GM12865 (cell line): ENCODE measurements at regions not wholly inside any gene's neighbourhood (a gene's known extent, or its start where the extent isn't known, plus 50 kb on each side); places are given as distances from the start of the nearest gene placed in this dataset.

Experiments
- DNase-seq: peaks from one replicate; pipeline ENCODE4 v3.0.0; 2010; ENCODE audit warnings: low read depth
- H3K4me3 ChIP-seq: 2 replicates; pipeline ENCODE4 v1.5.1; 2011; ENCODE audit warnings: mild to moderate bottlenecking, low read depth, low read length, control low read depth
- TF ChIP-seq, protein P1 (sequence below): IDR thresholded peaks from 2 replicates; pipeline ENCODE4 v1.5.1; 2011; ENCODE audit warnings: low read length, control low read depth, low read depth, inconsistent platforms; ENCODE audit not compliant: insufficient read depth; ENCODE audit errors: missing control alignments

GRCh38 chr3:168582503-168582902 is 486.8 kb upstream of the GOLIM4 start:
- DNase-seq = no peak
- TF ChIP-seq, protein P1, sequence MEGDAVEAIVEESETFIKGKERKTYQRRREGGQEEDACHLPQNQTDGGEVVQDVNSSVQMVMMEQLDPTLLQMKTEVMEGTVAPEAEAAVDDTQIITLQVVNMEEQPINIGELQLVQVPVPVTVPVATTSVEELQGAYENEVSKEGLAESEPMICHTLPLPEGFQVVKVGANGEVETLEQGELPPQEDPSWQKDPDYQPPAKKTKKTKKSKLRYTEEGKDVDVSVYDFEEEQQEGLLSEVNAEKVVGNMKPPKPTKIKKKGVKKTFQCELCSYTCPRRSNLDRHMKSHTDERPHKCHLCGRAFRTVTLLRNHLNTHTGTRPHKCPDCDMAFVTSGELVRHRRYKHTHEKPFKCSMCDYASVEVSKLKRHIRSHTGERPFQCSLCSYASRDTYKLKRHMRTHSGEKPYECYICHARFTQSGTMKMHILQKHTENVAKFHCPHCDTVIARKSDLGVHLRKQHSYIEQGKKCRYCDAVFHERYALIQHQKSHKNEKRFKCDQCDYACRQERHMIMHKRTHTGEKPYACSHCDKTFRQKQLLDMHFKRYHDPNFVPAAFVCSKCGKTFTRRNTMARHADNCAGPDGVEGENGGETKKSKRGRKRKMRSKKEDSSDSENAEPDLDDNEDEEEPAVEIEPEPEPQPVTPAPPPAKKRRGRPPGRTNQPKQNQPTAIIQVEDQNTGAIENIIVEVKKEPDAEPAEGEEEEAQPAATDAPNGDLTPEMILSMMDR = no peak
- H3K4me3 ChIP-seq = no peak overlapping the region

- TF ChIP-seq, protein P1 = no peak
- DNase-seq = peak; percentile 49
- no peak overlapping the region for H3K4me3 ChIP-seq
These were observed 486.1 kb upstream of the GOLIM4 start for GRCh38 chr3:168581771-168582225.

- no peak overlapping the region for H3K4me3 ChIP-seq
- DNase-seq = no peak
- TF ChIP-seq, protein P1 = no peak
These were observed 483.3 kb upstream of the GOLIM4 start for GRCh38 chr3:168579010-168579409.

DNA sequence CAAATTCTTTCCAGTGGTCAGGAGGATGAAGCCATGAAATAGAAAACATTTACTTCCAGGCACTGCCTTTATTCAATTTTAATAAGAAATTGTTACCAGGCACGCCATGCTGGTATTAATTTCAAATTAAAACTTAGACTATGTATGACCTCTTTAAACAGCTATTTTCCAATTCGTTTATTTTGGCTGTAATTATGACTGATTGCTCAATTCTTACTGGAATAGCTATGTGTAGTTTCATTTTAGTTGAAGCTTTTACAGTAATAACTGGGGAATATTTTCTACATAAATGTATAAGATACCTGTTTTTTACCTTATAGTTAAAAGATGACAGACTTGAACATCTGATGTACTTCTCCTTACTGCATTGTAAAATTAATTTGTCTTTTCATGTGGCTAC is 480.0 kb upstream of the GOLIM4 start:
- TF ChIP-seq, protein P1 = no peak
- no peak for DNase-seq
- no peak overlapping the region for H3K4me3 ChIP-seq

DNA sequence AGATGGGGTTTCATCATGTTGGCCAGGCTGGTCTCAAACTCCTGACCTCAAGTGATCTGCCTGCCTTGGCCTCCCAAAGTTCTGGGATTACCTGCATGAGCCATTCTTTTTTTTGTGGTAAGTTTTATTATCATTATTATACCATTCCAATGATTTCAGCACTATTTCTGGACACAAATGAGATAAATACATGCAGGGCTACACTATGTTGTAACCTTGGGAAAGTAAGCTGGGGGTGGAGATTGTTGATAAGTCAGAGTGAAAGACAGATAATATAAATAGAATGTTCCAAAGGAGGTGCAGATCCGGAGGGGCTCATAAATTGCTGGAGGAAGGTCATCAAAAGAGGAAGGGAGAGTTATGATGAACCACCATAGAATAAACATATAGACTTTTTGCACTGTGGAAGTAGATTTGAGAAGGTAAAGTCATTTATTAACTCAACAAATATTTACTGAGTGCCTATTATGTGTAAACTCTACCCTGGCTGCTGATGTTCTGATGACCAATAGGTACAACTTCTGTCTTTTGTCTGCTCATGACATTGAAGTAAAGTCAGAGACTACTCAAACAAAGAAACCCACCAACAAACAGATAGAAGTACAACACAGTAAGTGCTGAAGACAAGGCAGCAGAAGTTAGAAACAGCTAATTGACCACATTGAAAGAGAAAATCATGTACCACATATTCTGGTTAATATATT is 478.9 kb upstream of the GOLIM4 start:
- TF ChIP-seq, protein P1 = no peak
- no peak overlapping the region for H3K4me3 ChIP-seq
- no peak for DNase-seq

DNA sequence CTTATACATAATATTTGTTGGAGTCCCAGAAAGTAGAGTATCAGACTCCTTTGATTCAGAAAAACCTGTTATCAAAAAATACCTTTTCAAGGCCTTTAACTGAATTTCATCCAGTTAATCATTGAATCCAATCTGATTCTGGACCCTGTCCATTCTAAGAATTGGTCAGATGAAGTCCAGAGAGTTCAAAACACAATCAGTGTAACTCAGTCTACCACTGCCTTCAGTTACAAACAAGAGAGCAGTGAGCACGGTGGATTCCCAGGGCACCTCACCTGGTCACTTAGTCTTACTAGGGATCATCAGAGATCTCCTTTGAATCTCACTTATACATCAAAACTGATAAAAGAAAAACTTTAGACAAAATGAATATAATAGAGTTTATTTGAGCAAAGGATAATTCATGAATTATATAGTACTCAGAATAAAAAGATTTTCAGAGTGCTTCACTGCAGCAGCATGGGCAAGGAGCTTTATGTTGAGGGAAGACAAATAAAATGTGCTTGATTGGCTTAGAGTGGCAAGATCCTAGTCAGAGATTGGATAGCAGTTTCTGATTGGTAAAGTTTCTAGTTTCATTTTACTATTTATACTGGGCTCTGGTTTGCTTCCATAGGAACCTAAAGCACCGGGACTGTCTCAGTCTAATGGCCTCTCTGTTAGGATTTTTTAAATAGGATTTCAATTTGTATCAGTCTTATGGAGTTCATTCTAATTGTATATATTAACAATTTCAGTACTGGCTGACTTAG is 474.9 kb upstream of the GOLIM4 start:
- TF ChIP-seq, protein P1 = no peak
- no peak overlapping the region for H3K4me3 ChIP-seq
- DNase-seq = no peak
